ENCODE measurements at regions not wholly inside any gene's neighbourhood (a gene's known extent, or its start where the extent isn't known, plus 50 kb on each side); places are given as distances from the start of the nearest gene placed in this dataset.

DNA sequence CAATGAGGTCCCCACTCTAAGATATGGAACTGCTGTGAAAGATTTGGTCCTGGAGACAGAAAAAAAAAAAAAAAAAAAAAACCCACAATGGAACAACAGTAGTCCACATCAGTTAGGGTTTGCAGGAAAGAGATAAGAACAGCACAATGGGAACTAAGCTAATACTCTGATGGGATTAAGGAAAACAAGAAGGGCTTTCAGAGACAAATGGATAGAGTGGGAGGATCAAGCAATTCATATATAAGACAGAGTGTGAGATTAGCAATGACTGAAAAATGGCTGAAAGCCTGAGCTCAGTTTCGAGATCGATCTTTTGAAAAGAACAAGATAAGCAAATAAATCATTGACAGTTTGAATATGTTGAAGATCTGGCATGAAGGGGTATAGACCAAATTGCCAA, 188.4 kb upstream of the TRPC5 start:
- TF ChIP-seq EZH2phosphoT487 (IDR thresholded peaks at IDR 0.05; ENCODE audit: low read depth), result no peak
- Histone ChIP-seq H2AFZ (ENCODE audit: low read depth, low read length) (no peak overlapping the region), H3K36me3 (replicated peaks; ENCODE audit: low read depth, low read length) (no peaks in the 10 kb centered on the region), H3K27ac (ENCODE audit: low read length) (no peak overlapping the region), H3K4me2 (ENCODE audit: low read length) (no peak overlapping the region), H3K4me3 (ENCODE audit: low read length) (no peak overlapping the region), H3K4me1 (ENCODE audit: low read length) (no peaks in the 10 kb centered on the region), H4K20me1 (ENCODE audit: insufficient read depth, low read length) (no peaks in the 10 kb centered on the region), H3K79me2 (ENCODE audit: low read length) (no peaks in the 10 kb centered on the region), H3K9ac (ENCODE audit: low read length) (no peak overlapping the region), H3K9me3 (ENCODE audit: insufficient read depth, low read length) (no peaks in the 10 kb centered on the region), H3K27me3 (ENCODE audit: low read depth, low read length) (no peaks in the 10 kb centered on the region)

DNA sequence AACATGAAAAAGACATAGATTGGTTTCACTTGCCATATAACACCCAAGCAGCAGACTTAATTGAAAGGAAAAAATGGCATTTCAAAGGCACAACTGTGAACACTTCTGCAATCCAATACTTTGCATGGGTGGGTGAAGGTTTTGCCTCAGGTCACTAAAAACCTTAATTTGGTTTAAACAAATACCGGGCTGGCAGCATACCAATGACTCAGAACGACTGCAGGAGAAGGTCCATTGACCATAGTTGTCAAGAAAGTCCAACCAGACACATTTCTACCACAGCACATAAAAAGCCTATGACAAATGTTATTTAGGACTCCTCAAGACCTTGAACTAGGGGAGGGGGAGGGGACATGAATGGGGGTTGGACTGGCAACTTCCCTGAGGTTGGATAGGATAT, 183.6 kb upstream of the TRPC5 start:
- no peak overlapping the region for H2AFZ ChIP-seq (ENCODE audit: low read depth, low read length)
- no peak overlapping the region for H3K27ac ChIP-seq (ENCODE audit: low read length)
- no peaks in the 10 kb centered on the region for H3K79me2 ChIP-seq (ENCODE audit: low read length)
- H3K4me1 ChIP-seq (ENCODE audit: low read length), result peaks cover 6% of the 10 kb centered on the region; the same call in 1 of the 2 replicates
- TF ChIP-seq, protein P1, sequence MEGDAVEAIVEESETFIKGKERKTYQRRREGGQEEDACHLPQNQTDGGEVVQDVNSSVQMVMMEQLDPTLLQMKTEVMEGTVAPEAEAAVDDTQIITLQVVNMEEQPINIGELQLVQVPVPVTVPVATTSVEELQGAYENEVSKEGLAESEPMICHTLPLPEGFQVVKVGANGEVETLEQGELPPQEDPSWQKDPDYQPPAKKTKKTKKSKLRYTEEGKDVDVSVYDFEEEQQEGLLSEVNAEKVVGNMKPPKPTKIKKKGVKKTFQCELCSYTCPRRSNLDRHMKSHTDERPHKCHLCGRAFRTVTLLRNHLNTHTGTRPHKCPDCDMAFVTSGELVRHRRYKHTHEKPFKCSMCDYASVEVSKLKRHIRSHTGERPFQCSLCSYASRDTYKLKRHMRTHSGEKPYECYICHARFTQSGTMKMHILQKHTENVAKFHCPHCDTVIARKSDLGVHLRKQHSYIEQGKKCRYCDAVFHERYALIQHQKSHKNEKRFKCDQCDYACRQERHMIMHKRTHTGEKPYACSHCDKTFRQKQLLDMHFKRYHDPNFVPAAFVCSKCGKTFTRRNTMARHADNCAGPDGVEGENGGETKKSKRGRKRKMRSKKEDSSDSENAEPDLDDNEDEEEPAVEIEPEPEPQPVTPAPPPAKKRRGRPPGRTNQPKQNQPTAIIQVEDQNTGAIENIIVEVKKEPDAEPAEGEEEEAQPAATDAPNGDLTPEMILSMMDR (IDR thresholded peaks at IDR 0.05; ENCODE audit: low read depth, low read length), result no peak
- TF ChIP-seq EZH2phosphoT487 (IDR thresholded peaks at IDR 0.05; ENCODE audit: low read depth), result no peak
- H3K4me3 ChIP-seq (ENCODE audit: low read length), result no peak overlapping the region
- no peaks in the 10 kb centered on the region for H3K9me3 ChIP-seq (ENCODE audit: insufficient read depth, low read length)
- no peaks in the 10 kb centered on the region for H3K27me3 ChIP-seq (ENCODE audit: low read depth, low read length)
- H3K9ac ChIP-seq (ENCODE audit: low read length), result no peak overlapping the region
- H4K20me1 ChIP-seq (ENCODE audit: insufficient read depth, low read length), result no peaks in the 10 kb centered on the region
- no peak overlapping the region for H3K4me2 ChIP-seq (ENCODE audit: low read length)
- no peaks in the 10 kb centered on the region for H3K36me3 ChIP-seq (replicated peaks; ENCODE audit: low read depth, low read length)

DNA sequence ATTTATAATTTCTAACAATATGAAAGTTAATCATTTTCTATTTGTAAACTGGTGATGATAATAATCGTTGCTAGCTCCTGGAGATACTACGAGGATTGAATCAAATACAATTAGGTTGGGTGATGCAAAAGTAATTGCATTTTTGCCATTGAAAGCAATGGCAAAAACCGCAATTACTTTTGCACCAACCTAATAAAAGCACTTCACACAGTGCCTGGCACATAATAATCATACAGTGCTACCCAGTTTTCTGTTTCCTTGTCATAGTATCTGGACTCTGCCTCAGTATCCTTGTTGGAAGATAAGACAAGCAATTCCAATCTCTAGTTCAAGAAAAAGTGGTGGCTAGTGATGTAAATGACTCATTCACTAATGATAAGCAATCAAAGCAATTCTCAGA, 176.8 kb upstream of the TRPC5 start:
- H4K20me1 ChIP-seq (ENCODE audit: insufficient read depth, low read length), result no peaks in the 10 kb centered on the region
- H3K9me3 ChIP-seq (ENCODE audit: insufficient read depth, low read length), result no peaks in the 10 kb centered on the region
- H3K4me1 ChIP-seq (ENCODE audit: low read length), result no peaks in the 10 kb centered on the region
- no peak overlapping the region for H3K4me2 ChIP-seq (ENCODE audit: low read length)
- H3K9ac ChIP-seq (ENCODE audit: low read length), result no peak overlapping the region
- H3K36me3 ChIP-seq (replicated peaks; ENCODE audit: low read depth, low read length), result no peaks in the 10 kb centered on the region
- no peaks in the 10 kb centered on the region for H3K27me3 ChIP-seq (ENCODE audit: low read depth, low read length)
- no peak overlapping the region for H3K27ac ChIP-seq (ENCODE audit: low read length)
- TF ChIP-seq, protein P1 (IDR thresholded peaks at IDR 0.05; ENCODE audit: low read depth, low read length), result no peak
- no peak for TF ChIP-seq EZH2phosphoT487 (IDR thresholded peaks at IDR 0.05; ENCODE audit: low read depth)
- H2AFZ ChIP-seq (ENCODE audit: low read depth, low read length), result no peak overlapping the region
- no peaks in the 10 kb centered on the region for H3K79me2 ChIP-seq (ENCODE audit: low read length)
- H3K4me3 ChIP-seq (ENCODE audit: low read length), result no peak overlapping the region

DNA sequence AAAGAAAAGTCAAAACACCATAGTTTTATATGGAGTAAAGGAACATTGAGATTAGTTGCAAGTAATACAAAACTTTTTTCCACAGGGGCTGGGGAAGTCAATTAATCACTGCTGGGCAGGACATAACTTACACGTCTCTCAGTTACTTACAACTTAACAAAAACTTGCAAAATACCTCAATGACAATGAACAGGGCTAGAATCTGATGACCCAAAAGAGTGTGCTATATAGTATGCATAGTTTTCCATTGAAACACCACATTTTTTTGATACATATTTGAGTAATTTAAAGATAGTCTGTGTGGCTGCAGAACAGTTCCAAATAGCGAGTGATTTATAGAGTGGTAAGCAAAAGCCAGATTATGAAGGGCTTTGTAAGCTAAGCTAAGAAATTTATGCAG, 172.3 kb upstream of the TRPC5 start:
- no peak overlapping the region for H3K27ac ChIP-seq (ENCODE audit: low read length)
- no peaks in the 10 kb centered on the region for H4K20me1 ChIP-seq (ENCODE audit: insufficient read depth, low read length)
- H3K36me3 ChIP-seq (replicated peaks; ENCODE audit: low read depth, low read length), result no peaks in the 10 kb centered on the region
- no peak overlapping the region for H3K9ac ChIP-seq (ENCODE audit: low read length)
- H3K27me3 ChIP-seq (ENCODE audit: low read depth, low read length), result no peaks in the 10 kb centered on the region
- H2AFZ ChIP-seq (ENCODE audit: low read depth, low read length), result no peak overlapping the region
- no peaks in the 10 kb centered on the region for H3K4me1 ChIP-seq (ENCODE audit: low read length)
- no peak overlapping the region for H3K4me2 ChIP-seq (ENCODE audit: low read length)
- H3K9me3 ChIP-seq (ENCODE audit: insufficient read depth, low read length), result no peaks in the 10 kb centered on the region
- TF ChIP-seq EZH2phosphoT487 (IDR thresholded peaks at IDR 0.05; ENCODE audit: low read depth), result no peak
- no peak overlapping the region for H3K4me3 ChIP-seq (ENCODE audit: low read length)
- no peaks in the 10 kb centered on the region for H3K79me2 ChIP-seq (ENCODE audit: low read length)

DNA sequence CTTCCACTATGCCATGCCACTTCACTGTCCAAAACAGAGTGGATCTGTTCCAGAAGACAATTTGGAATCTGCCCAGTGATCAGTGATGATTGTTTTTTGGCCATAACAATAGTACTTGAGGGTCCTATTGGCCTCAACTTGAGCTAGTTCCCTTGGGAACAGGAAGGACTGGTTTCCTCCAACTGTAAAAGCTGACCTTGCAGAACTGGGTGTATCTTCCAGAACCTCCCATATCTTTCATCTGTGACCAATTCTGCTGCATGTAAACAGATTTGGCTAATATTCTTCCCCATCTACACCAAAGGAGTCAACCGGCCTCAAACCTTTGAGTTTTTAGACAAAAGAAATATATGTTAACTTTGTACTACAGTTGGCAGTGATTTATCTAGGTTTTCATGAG, 165.1 kb upstream of the TRPC5 start:
- TF ChIP-seq, protein P1 (IDR thresholded peaks at IDR 0.05; ENCODE audit: low read depth, low read length), result no peak
- no peak for TF ChIP-seq EZH2phosphoT487 (IDR thresholded peaks at IDR 0.05; ENCODE audit: low read depth)
- Histone ChIP-seq H3K9me3 (ENCODE audit: insufficient read depth, low read length) (no peaks in the 10 kb centered on the region), H3K4me2 (ENCODE audit: low read length) (no peak overlapping the region), H4K20me1 (ENCODE audit: insufficient read depth, low read length) (no peaks in the 10 kb centered on the region), H2AFZ (ENCODE audit: low read depth, low read length) (no peak overlapping the region), H3K36me3 (replicated peaks; ENCODE audit: low read depth, low read length) (no peaks in the 10 kb centered on the region), H3K27ac (ENCODE audit: low read length) (no peak overlapping the region), H3K79me2 (ENCODE audit: low read length) (no peaks in the 10 kb centered on the region), H3K4me3 (ENCODE audit: low read length) (no peak overlapping the region), H3K27me3 (ENCODE audit: low read depth, low read length) (no peaks in the 10 kb centered on the region), H3K4me1 (ENCODE audit: low read length) (peaks cover 8% of the 10 kb centered on the region; the same call in 1 of the 2 replicates), H3K9ac (ENCODE audit: low read length) (no peak overlapping the region)
